Fibroblast of peridontal ligament (primary cell): ENCODE measurements at regions not wholly inside any gene's neighbourhood (a gene's known extent, or its start where the extent isn't known, plus 50 kb on each side); places are given as distances from the start of the nearest gene placed in this dataset.
A peak's percentile ranks its signal among the peaks of the same experiment; 100 is the strongest.
"Not testable (repeated sequence)": the region's sequence is repeated elsewhere in the genome, so short reads cannot be mapped to it uniquely, and the experiment has no call there.

Experiments used
- DNase-seq: peaks from one replicate; pipeline ENCODE4 v3.0.0-alpha.2; 2010; ENCODE audit errors: extremely low read depth

DNA sequence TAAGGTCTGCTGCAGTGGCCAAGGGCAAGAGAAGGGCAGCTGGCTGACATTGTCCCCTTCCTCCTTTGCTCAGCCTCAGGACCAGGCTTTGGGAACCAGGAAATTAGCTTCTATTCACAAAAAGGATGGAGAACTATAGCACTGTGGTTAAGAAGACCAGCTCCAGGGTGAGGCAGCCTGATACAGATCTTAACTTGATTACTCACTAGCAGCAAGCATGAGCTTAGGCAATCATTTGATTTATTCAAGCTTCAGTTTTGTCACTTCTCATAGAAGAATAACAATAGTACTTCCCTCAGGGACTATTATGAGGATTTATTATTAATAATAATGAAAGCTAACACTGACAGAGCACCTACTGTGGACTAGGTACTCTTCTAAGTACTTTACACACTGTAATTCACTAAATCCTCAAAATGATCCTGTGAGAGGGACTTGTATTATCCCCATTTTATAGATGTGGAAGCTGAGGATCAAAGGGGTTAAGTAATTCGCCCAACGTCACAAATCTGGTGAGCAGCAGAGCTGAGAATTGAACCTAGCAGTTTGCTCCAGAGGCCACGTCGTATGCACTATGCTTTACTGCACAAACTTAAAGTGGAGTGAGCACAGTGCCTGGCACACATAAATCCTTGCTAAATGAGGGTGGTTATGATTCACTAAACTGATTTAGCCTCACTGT, 130.4 kb upstream of the PAK3 start:
- DNase-seq = no peak

DNA sequence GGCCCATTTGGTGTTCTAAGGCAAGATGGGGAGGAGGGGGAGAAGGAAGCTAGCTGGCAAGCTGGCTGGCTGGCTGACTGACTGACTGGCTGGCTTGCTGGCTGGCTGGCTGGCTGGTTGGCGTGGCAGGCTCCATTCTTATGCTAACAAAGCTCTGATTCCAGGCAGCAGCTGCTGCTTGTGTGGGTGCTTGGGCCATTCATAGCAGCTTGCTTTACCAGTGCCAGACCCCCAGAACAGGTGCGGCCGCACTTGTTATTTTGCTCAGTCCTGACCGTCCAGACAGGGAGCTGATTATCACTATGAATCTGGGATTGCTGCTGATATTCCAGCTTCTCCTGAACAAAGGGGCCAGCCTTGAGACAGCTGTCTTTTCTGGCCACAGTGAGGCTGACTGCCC, 131.2 kb upstream of the PAK3 start:
- no peak for DNase-seq

DNA sequence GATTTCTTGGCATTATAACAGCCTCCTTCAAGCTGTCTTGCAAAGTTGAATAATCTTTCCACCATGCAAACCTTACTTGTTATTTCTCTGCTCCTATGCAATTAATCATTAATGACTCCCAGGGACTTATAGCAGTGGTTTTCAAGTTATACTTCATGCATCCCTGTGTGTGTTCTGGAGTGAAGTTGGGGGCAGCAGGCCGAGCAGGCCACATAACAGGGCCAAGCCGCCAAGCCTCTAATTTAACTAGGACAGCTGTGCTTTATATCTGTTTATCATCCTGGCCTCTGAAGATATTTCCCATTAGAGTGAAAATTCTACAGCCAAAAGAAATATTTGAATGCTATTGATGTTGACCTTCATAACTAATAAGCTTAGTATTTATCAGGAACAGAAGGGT, 133.5 kb upstream of the PAK3 start:
- no peak for DNase-seq

GRCh38 chrX:110955706-110956105, 140.3 kb upstream of the PAK3 start:
- no peak for DNase-seq

DNA sequence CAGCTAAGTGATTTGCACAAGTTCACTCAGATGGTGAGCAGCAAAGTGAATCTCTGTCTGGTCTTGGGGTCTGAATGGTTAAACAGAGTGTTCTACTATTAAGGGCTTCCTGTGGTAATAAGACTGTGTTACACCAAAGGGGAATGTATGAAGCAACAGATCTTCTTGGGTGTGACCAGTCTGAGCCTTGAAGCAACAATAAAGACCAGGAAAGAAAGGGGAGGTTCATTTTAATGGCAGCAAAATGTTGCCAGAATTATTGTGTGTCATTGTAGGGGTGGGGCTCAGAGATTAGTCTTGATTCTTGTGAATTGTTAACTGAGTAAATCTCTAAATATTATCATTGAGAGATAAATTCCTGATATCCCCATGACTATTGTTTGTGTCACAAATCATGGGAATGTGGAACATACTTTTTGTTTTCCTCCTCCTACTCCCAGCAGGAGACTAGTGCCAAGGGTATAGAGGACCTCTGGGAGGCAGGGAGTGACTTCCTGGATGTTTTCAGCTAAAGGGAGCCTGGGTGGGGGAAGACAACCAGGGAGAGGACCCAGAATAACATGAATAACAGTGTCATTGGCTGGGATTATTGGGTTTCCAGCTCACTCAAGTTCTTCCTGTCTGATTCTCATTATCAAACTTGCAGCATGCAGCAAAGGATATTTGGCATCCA, 141.4 kb upstream of the PAK3 start:
- no peak for DNase-seq

DNA sequence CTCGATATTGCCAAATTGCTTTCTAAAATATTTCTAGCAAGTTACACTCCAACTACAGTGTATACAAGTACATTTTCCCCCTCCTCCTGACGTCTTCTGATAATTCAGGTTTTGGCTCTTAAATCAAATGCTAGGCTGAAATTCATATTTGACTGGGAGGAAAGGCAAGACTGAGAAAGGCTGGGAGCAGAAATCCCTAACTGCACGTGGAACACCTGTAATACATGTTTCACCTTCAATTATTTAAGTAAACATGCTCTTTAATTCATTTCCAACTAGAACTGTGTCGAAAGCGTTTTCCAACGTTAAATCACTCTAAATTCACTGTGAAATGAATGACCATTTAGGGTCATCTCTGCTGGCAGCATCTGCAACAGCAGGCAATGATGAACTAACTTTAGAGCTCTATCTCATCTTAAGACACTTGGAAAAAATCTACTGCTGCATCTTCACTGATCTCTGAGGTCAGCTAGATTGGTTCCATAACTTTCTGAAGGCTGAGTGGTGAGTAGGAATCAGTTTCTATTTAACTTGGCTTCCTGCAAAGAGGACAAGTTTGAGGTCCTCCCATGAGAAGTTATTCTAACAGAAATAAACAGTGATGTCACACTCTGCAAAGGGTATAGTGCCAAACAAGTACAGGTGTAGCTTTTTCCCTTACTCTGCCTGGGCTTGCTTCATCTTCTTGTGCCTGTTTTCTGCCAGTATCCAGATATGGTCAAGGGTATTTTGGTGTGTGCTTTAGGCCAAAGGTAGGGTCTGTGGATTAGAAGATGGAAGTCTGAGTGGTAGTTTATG, 144.3 kb upstream of the PAK3 start:
- no peak for DNase-seq

GRCh38 chrX:110944751-110945675, 149.4 kb upstream of the CHRDL1 start:
- no peak for DNase-seq

- DNase-seq = no peak
Observed at GRCh38 chrX:110944311-110944750, 148.7 kb upstream of the CHRDL1 start.

- no peak for DNase-seq
Observed at GRCh38 chrX:110941906-110942305, 146.3 kb upstream of the CHRDL1 start.

DNA sequence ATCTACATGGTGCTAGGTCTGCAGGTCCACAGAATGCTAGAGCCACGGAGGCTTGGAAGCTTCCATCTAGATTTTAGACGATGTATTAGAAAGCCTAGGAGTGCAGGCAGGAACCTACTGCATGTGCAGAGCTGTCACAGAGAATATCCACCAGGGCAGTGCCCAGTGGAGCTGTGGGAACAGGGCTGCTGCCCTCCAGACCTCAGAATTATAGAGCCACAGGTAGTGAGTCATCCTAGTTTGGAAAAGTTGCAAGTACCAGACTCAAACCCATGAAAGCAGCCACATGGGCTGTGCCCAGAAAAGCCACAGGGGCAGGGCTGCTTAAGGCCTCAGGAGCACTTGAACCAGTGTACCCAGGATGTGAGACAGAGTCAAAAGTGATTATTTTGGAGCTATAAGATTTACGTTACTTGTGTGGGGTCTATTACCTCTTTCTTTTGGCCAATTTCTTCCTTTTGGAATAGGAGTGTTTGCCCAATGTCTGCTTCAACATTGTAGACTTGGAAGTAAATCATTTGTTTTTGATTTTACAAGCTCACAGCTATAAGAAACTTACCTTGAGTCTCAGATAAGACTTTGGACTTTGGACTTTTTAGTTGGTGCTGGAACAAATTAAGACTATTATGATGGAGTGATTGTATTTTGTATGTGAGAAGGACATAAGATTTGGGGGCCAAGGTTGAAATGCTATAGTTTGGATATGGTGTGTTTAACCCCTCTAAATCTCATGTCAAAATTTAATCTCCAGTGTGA, 143.5 kb upstream of the CHRDL1 start:
- no peak for DNase-seq

DNA sequence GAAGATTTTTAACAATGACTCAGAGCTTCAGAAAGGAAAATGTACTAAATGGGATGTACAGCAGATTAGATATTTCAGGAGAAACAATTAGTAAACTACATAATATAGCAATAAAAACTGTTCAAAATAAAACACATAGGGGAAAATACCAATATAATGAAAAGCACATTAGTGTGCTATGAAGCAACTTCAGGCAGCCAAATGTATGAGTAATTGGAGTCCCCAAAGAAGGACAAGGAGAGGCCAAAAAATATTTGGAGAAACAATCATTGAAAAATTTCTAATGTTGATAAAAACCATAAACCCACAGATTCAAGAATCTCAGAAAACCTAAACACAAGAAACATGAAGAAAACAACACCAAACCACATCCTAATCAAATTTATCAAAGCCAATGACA, 129.3 kb upstream of the CHRDL1 start:
- DNase-seq = no peak

- DNase-seq = no peak
Observed at GRCh38 chrX:110920991-110921390, 125.4 kb upstream of the CHRDL1 start.

DNA sequence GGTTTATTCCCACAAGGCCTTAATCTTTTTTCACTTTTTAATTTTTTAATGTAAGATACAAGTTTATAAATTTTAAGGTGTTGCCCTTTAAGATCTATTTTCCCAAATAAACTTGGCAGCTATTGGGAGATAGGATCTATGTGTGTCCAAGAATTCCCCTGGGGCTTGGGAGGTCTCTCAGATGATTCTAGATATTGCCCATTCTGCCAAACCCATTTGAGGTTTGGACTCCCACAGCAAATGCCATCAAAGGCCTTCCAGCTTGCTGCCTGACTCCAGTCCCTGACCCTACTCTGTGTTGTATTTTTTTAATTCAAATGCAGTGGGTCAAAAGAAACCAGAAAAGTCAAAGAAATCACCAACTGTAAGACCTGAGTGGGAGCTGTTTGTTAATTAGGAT, 120.0 kb upstream of the CHRDL1 start:
- no peak for DNase-seq

DNA sequence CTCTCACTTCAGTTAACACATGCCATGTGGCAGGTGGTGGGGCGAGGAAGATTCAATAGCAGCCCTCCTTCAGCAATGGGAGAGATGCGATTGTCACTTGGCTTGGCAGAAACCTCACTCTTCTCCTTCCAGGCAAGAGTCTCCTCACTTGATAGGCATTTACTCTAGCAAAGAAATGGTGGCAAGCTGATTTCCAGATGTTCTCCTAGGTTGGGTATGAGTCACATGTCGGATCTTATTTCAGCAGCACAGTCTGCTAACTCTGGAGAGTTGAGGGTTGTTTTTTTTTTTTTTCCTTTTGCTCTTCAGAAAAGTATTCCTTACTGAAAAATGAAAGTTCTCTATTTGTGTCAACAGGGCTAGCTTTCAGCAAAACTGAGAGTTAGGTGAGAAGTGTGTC, 119.5 kb upstream of the CHRDL1 start:
- peak; percentile 45 for DNase-seq

GRCh38 chrX:110914281-110914680, 118.7 kb upstream of the CHRDL1 start:
- no peak for DNase-seq

DNA sequence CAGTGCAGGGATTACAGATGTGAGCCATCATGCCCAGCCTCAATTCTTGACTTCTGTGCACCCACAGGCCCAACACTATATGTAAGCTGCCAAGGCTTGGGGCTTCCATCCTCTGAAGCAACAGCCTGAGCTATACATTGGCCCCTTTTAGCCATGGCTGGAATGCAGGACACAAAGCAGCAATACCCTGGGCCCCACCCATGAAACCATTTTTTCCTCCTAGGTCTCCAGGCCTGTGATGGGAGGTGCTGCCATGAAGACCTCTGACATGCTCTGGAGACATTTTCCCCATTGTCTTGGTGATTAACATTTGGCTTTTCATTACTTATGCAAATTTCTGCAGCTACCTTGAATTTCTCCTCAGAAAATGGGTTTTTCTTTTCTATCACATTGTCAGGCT, 109.1 kb upstream of the CHRDL1 start:
- not testable (repeated sequence) for DNase-seq

DNA sequence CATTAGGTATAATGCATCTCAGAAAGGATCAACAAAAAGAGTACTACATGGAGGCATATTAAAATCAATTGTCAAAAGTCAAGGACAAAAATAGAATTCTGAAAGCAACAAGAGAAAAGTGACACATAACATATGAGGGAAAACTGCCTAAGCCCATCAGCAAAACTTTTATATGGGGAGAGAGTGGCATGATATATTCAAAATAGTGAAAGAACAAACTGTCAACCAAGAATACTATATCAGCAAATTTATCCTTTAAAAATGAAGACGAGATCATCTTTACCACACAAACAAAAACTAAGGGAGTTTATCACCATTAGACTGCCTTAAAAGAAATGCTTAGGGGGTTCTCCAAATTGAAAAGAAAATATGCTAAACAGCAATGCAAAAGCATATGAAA, 86.4 kb upstream of the CHRDL1 start:
- no peak for DNase-seq

DNA sequence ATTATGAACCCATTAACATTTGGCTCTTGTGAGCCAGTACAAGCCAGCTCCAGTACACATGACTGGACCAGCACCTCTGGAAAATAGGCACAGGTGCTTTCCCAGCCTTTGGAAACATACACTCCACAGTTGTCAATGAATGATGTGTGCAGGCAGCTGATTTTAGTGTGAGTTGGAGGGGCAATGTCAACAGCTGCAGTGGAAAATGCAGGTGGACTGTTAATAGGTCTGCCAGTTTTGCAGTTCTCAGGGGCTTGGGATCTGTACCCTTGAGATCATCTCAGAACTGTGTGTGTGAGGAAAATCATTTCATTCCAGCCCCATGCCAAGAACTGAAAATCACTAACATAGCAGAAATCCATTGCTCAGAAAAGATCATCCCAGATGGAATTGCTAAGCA, 81.7 kb upstream of the CHRDL1 start:
- DNase-seq = no peak

DNA sequence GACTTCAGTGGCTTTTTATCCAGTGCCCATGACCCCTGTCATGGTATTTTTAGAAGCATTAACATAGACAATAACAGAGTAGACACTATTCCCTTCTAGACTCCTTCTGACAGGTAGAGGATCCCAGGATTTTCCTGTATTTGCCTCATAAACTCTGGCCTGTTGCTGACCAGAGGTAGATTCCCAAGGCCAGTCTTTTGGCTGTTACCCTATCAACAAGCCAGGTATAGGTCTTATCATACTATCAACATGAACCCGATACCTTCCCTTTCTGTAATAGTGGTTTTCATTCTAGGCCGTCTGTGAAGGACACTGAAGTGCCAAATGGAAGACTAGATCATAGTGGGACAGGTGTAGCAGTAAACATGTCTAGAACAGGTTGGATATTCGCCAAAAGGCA, 76.2 kb upstream of the CHRDL1 start:
- no peak for DNase-seq

GRCh38 chrX:110866421-110866820, 70.8 kb upstream of the CHRDL1 start:
- DNase-seq = no peak

DNA sequence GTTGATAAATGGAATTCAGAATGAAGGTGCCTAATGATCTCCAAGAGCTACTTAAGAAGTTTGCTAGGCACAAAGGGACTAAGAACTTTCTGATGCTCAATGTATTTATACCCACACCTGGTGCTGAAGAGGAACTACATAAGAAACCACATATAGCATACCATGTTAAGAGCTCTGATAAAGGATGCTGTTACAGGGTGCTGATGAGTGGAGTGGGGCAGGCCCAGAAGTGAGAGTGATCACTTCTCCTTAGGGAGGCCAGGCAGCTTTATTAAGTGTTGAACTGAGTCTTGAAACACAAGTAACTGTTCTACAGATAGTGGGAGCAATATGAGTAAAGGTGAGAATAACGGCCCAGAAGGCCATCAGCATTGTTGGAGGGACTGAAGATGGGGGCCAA, 68.3 kb upstream of the CHRDL1 start:
- no peak for DNase-seq
